GM12892 (cell line): ENCODE measurements at regions not wholly inside any gene's neighbourhood (a gene's known extent, or its start where the extent isn't known, plus 50 kb on each side); places are given as distances from the start of the nearest gene placed in this dataset.

ENCODE experiments used
- DNase-seq: peaks from one replicate; pipeline ENCODE4 v3.0.0; 2011; ENCODE audit not compliant: insufficient read length
- FAIRE-seq: peaks from 2 replicates; lab custom pipeline; 2011; peaks lifted over from hg19 to GRCh38; lab: Jason Lieb, UNC
- POLR2A ChIP-seq: IDR thresholded peaks from 2 replicates; pipeline ENCODE4 v1.6.1; 2011; ENCODE audit warnings: low read depth, low read length, control low read depth
- POLR2AphosphoS5 ChIP-seq: IDR thresholded peaks from 2 replicates; pipeline ENCODE4 v1.6.1; 2011; ENCODE audit warnings: low read depth, low read length, control low read depth
- TAF1 ChIP-seq: IDR thresholded peaks from 2 replicates; pipeline ENCODE4 v1.6.1; 2011; ENCODE audit warnings: low read depth, mild to moderate bottlenecking, control low read depth, low read length, borderline replicate concordance

GRCh38 chr1:221891708-221892107 lies 149.8 kb upstream of the DUSP10 start:
- FAIRE-seq (no peak), DNase-seq (no peak)

GRCh38 chr1:221888801-221889200 lies 146.9 kb upstream of the DUSP10 start:
- FAIRE-seq: no peak
- TF ChIP-seq POLR2A (no peak), POLR2AphosphoS5 (no peak), TAF1 (no peak)
- no peak for DNase-seq

More at GRCh38 chr1:221891708-221892107, 149.8 kb upstream of the DUSP10 start:
- TF ChIP-seq POLR2AphosphoS5 (no peak), TAF1 (no peak), POLR2A (no peak)

GRCh38 chr1:221888218-221888617 lies 146.3 kb upstream of the DUSP10 start:
- FAIRE-seq (no peak), DNase-seq (no peak)
- no peak for TF ChIP-seq POLR2A

- DNase-seq (no peak), FAIRE-seq (no peak)
- no peak for TF ChIP-seq TAF1
- TF ChIP-seq POLR2AphosphoS5: no peak
- TF ChIP-seq POLR2A: no peak
Measured at GRCh38 chr1:221887758-221888157, 145.9 kb upstream of the DUSP10 start.

GRCh38 chr1:221887415-221887746 lies 145.5 kb upstream of the DUSP10 start:
- FAIRE-seq (no peak), DNase-seq (no peak)
- TF ChIP-seq POLR2A (no peak), TAF1 (no peak), POLR2AphosphoS5 (no peak)

- FAIRE-seq (no peak), DNase-seq (no peak)
- TF ChIP-seq TAF1 (no peak), POLR2AphosphoS5 (no peak)
Measured at GRCh38 chr1:221886743-221887414, 145.0 kb upstream of the DUSP10 start.

GRCh38 chr1:221886311-221886710 lies 144.4 kb upstream of the DUSP10 start:
- no peak for DNase-seq
- TF ChIP-seq TAF1: no peak
- no peak for TF ChIP-seq POLR2AphosphoS5
- TF ChIP-seq POLR2A: no peak

GRCh38 chr1:221884821-221885220 lies 142.9 kb upstream of the DUSP10 start:
- no peak for TF ChIP-seq POLR2AphosphoS5
- TF ChIP-seq POLR2A: no peak
- no peak for TF ChIP-seq TAF1
- DNase-seq (no peak), FAIRE-seq (no peak)

More at GRCh38 chr1:221886311-221886710, 144.4 kb upstream of the DUSP10 start:
- no peak for FAIRE-seq

GRCh38 chr1:221881805-221882581 lies 140.1 kb upstream of the DUSP10 start:
- no peak for TF ChIP-seq POLR2AphosphoS5
- no peak for TF ChIP-seq POLR2A
- no peak for TF ChIP-seq TAF1
- DNase-seq (no peak), FAIRE-seq (no peak)

GRCh38 chr1:221880182-221880581 lies 138.3 kb upstream of the DUSP10 start:
- no peak for TF ChIP-seq TAF1
- no peak for TF ChIP-seq POLR2A
- TF ChIP-seq POLR2AphosphoS5: no peak
- FAIRE-seq (no peak), DNase-seq (no peak)

- DNase-seq (peak; percentile 9), FAIRE-seq (no peak)
Measured at GRCh38 chr1:221878134-221878533, 136.2 kb upstream of the DUSP10 start.

GRCh38 chr1:221877311-221877710 lies 135.4 kb upstream of the DUSP10 start:
- DNase-seq: no peak
- no peak for FAIRE-seq
- no peak for TF ChIP-seq POLR2AphosphoS5
- no peak for TF ChIP-seq POLR2A
- TF ChIP-seq TAF1: no peak

More at GRCh38 chr1:221878134-221878533, 136.2 kb upstream of the DUSP10 start:
- TF ChIP-seq POLR2A (no peak), POLR2AphosphoS5 (no peak), TAF1 (no peak)

GRCh38 chr1:221875004-221875330 lies 133.1 kb upstream of the DUSP10 start:
- no peak for DNase-seq
- TF ChIP-seq POLR2AphosphoS5 (no peak), POLR2A (no peak), TAF1 (no peak)
- FAIRE-seq: no peak
